Esophagus squamous epithelium (tissue), 4 donors: ENCODE measurements at regions not wholly inside any gene's neighbourhood (a gene's known extent, or its start where the extent isn't known, plus 50 kb on each side); places are given as distances from the start of the nearest gene placed in this dataset.

Experiments used
- POLR2A ChIP-seq, 4 donors: fragments of 450-650 bp; IDR thresholded peaks; one replicate each; pipeline ENCODE4 v1.6.1; 2017; ENCODE audit warnings: antibody characterized with exemption in 4 of 4, mild to moderate bottlenecking in 4 of 4, moderate library complexity in 3 of 4
- TF ChIP-seq, protein P1 (sequence below), 6 experiments: fragments of 450-650 bp in 4 of 6; fragments of 200-600 bp in 2 of 6; sonication (generic) in 2 of 6; IDR thresholded peaks; one replicate each; pipeline ENCODE4 v1.5.1; 2016 to 2019; ENCODE audit warnings: antibody characterized with exemption in 6 of 6, mild to moderate bottlenecking in 4 of 6, moderate library complexity in 4 of 6

DNA sequence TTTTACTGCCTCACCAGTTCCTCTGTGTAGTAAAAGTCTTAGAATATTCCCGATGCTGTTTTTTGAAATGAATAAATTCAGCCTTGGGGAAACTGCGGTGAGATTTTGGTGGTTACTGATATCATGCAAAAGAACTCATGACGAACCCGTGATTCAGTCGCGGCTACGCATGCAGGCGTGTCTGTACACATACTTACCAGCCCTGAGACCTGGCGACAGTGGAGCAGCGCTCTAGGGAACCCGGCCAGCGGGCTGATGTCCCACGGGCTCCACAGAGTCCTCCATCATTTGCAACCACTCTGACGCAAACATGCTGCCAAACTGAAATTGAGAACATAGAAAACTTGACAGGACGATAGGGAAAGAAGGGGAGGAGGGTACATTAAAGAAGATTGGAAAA, 315.6 kb upstream of the DAB2 start:
- TF ChIP-seq, protein P1, sequence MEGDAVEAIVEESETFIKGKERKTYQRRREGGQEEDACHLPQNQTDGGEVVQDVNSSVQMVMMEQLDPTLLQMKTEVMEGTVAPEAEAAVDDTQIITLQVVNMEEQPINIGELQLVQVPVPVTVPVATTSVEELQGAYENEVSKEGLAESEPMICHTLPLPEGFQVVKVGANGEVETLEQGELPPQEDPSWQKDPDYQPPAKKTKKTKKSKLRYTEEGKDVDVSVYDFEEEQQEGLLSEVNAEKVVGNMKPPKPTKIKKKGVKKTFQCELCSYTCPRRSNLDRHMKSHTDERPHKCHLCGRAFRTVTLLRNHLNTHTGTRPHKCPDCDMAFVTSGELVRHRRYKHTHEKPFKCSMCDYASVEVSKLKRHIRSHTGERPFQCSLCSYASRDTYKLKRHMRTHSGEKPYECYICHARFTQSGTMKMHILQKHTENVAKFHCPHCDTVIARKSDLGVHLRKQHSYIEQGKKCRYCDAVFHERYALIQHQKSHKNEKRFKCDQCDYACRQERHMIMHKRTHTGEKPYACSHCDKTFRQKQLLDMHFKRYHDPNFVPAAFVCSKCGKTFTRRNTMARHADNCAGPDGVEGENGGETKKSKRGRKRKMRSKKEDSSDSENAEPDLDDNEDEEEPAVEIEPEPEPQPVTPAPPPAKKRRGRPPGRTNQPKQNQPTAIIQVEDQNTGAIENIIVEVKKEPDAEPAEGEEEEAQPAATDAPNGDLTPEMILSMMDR (IDR thresholded peaks at IDR 0.05) = no peak
- TF ChIP-seq POLR2A (IDR thresholded peaks at IDR 0.05) = no peak
